Esophagus mucosa (tissue), 1 donor: ENCODE measurements at regions not wholly inside any gene's neighbourhood (a gene's known extent, or its start where the extent isn't known, plus 50 kb on each side); places are given as distances from the start of the nearest gene placed in this dataset.
A peak's percentile ranks its signal among the peaks of the same experiment; 100 is the strongest.

Source experiments
- ATAC-seq: fragments of 200-7000 bp; cut with Tn5 transposase; one replicate; pipeline ENCODE4 v1.9.1; 2020
- donor health status: DM: yes; HTN: yes; CAD: no.

DNA sequence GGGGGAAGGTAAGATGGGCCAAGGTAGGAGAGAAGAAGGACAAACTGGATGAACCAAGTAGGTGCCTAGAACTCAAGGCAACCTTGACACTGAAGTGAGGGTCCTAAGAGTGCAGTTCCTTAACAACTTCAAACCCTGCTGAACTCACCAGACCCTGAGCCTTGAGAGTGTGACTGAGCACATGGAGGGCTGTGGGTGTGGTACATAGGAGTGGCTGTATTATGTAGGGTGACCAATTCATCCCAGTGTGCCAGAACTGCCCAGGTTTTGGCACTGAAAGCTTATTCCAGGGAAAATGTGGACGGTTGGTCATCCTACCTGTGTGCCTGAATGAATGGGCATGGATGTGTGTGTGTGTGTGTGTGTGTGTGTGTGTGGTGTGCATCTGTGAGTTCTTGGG, 281.8 kb downstream of the DHX35 start:
- no peak for ATAC-seq

GRCh38 chr20:39242614-39243013, 280.5 kb downstream of the DHX35 start:
- no peak for ATAC-seq

GRCh38 chr20:39234520-39235095, 272.5 kb downstream of the DHX35 start:
- ATAC-seq: no peak

DNA sequence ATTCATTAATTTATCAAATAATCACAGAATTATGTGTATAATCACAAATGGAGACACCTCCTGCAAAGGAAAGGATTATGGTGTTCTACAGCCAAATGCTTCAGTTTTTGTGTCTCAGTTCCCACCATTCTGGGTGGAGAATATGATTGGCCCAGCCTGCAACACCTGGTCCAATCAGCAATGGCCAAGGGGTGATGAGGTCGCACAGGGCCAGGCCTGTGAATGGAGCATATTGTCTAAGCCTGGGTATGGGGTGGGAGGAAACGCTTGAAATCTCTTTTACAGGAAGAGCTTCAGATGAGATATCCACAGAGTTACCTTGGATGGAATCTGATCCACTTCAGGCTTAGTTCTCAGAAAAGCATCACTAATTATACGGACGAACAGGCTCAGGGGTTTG, 271.6 kb downstream of the DHX35 start:
- ATAC-seq: no peak

DNA sequence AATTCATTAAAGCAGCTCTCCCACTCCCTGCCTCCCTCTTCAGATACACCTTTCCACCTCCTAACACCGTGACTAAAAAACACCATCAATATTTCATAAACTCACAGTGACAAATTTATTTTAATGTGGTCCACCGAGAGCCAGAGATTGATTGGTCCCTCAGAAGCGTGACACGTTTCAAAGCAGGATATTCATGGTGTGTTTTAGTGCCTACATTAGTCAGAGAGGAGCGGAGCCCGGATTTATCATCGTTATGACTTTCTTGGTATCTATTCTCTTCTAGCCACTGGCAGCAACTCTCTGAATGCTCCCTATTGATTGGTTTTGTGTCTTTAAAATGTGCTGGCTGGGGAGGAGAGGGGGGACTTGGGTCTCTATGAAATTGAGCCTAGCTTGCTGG, 265.3 kb downstream of the DHX35 start:
- no peak for ATAC-seq

GRCh38 chr20:39225978-39226377, 263.8 kb downstream of the DHX35 start:
- no peak for ATAC-seq

DNA sequence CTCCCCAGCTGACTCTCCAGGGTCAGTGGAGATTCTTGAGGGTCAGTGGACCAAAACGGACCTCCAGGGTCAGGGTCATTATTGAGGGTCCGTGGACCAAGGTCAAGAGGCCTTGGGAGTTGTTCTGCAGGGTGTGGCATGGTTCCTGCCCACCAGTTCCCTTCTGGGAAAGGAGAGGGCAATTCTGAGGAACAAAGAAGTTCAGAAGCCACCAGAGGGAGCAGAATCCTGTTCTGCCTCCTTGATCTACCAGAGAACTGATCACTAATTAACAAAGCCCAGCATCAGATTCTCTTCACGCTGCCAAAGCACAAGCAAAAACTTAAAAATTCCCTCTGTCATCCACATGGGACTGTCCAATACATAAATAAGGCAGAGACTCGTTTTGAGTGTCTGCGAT, 263.4 kb downstream of the DHX35 start:
- no peak for ATAC-seq

DNA sequence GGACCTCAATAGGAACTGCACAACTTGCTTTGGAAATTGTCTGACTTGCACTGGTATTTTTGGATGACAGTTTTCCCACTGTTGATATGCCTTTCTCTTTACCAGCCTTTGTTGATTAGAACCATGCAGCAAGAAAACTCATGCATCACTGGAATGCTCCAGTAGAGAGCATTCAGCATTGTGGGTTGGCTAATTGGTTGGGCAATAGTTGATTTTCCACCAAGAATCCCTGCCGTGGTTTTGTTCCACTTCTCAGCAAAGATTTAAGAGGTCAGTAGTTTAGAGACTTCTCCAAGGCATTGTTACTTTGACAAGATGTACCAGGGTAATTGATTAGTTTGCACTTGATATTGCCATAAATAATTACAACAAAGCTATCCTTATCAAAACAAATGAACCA, 260.0 kb downstream of the DHX35 start:
- no peak for ATAC-seq

GRCh38 chr20:39216195-39216594, 254.1 kb downstream of the DHX35 start:
- no peak for ATAC-seq

GRCh38 chr20:39214828-39215227, 252.7 kb downstream of the DHX35 start:
- ATAC-seq: no peak

- ATAC-seq: no peak
Measured at GRCh38 chr20:39213476-39214145, 251.5 kb downstream of the DHX35 start.

- no peak for ATAC-seq
Measured at GRCh38 chr20:39211060-39211748, 249.1 kb downstream of the DHX35 start.

GRCh38 chr20:39210341-39211036, 248.3 kb downstream of the DHX35 start:
- ATAC-seq: no peak

DNA sequence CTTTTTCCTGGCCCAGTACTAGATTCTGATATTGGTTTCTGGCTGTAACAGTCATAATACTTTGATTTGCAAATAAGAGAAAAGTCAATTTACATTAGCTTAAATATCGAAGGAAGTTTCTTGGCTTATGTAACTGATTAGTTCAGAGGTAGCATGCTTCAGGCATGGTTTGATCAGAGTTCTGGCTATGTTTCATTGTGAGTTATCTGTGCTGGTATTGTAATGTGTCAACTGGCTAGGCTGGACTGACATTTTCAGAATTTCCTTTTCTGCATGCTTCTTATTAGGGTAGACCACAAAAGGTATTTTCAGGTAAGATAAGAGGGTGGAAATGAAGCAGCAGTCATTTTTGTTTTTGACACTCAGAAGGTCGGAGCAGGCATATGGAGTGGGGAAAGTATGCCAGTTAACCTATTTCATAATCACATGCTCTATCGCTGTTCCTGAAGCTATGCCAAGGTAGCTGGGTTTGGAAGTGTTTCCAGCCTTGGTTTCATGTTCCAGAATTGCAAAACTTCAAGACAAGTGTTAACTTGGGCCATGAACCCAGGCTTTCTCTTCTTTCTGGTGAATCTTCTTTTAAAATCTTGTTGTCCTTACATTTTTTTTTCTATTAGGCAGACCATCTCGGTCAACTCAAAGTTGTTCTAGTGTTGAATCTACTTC, 244.9 kb downstream of the DHX35 start:
- no peak for ATAC-seq

- ATAC-seq: no peak
Measured at GRCh38 chr20:39195582-39196021, 233.5 kb downstream of the DHX35 start.

- peak; percentile 93 for ATAC-seq
Measured at GRCh38 chr20:39190666-39191570, 228.8 kb downstream of the DHX35 start.

DNA sequence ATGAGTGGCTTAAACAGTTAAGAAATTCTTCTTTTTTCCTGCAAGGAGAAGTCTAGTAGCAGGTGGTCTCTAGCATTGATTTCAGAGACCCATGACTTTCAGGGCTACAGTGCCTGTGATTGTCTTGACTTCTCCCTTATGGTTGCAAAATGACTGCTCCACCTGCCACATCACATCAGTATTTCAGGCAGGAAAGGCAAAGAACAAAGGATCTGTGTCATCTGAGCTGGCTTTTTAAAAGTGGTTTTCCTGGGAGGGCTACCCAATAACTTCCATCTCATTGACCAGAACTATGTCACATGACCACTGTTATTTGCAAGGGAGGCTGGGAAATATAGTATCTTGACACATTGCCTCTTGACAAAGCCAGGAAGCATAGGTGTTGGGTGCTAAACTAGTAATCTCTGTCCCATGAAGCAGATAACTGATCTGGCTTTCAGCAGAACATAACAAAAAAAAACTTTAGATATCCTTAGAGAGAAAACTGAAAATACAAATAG, 226.2 kb downstream of the DHX35 start:
- no peak for ATAC-seq

DNA sequence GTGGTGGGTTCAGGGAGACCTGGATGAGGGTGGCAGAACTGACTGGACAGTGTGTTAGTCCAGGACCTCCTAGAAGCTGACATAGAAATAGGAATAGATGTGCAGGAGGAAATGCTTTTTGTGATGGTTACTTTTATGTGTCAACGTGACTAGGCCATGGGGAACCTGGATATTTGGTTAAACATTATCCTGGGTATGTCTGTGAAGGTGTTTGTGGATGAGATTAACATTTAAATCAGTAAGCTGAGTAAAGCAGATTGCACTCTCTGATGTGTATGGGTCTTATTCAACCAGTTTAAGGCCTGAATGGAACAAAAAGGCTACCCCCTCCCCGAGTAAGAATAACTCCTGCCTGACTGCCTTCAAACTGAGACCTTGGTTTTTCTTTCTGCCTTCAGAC, 219.3 kb downstream of the DHX35 start:
- ATAC-seq: no peak

GRCh38 chr20:39176457-39176856, 214.3 kb downstream of the DHX35 start:
- no peak for ATAC-seq

DNA sequence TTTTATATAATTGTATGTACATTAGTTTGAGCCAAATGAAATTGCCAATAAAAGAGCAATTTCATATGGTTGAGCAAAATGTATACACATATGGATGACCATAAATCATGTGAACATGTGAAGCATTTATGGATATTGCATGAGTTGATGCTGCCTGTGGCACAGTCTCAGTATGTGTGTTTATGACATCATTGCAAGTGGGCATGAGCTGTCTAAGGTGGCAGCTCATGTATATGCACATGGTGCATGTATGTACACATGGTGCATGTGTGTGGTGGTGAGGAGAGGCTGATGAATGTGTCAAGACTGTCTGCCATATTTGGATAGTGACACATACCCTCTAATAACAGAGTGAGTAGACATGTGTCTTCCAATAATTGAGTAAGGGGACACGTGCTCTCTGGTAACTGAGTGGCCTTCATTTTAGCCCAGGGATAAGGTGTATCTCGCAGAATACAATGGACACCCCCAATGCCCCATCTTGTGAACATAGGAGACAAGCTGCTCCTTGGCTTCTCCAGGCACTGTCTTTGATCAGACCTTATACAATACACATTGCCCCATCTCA, 208.8 kb downstream of the DHX35 start:
- ATAC-seq: no peak

DNA sequence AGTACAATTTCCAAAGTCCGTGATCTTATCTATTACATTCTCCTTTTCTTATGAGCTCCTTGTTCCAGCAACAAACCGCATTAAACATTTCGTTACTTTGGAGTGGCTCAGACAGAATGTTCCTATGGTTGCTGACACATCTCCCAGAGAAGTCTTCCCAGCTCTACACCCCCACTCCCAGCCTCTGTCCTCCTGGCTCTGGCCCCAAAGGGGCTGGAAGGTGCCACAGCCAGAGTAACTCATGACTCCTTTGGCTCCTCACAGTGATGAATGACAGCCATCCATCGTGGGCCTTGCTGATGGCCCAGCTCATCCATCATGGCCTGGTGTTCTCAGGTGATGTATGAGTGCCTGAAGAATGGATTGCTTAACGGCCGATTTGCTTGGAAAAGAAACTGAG, 203.0 kb downstream of the DHX35 start:
- no peak for ATAC-seq
